ENCODE measurements at regions not wholly inside any gene's neighbourhood (a gene's known extent, or its start where the extent isn't known, plus 50 kb on each side); places are given as distances from the start of the nearest gene placed in this dataset.
"Not testable (repeated sequence)": the region's sequence is repeated elsewhere in the genome, so short reads cannot be mapped to it uniquely, and the experiment has no call there.

GRCh38 chr7:12031638-12032037, 179.5 kb upstream of the TMEM106B start:
- H3K4me1 ChIP-seq (ENCODE audit: insufficient read depth): no peaks in the 10 kb centered on the region
- no peaks in the 10 kb centered on the region for H3K27me3 ChIP-seq
- intact Hi-C loops (cut with DNase I): no loop called here
- no peaks in the 10 kb centered on the region for H3K36me3 ChIP-seq
- no peaks in the 10 kb centered on the region for H3K9me3 ChIP-seq
- H3K4me3 ChIP-seq: no peak overlapping the region
- no peak overlapping the region for H3K27ac ChIP-seq
- DNase-seq: no peak
- no peak for TF ChIP-seq POLR2A (IDR thresholded peaks at IDR 0.05)
- TF ChIP-seq CTCF (IDR thresholded peaks at IDR 0.05): no peak
- TF ChIP-seq EP300 (IDR thresholded peaks at IDR 0.05): no peak

GRCh38 chr7:12032146-12032545, 178.9 kb upstream of the TMEM106B start:
- 30 to 47% (median 42%) methylated on average over 1 of the region's 1 CpG for WGBS, 3 donors
- DNase-seq: no peak
- no peak overlapping the region for H3K4me3 ChIP-seq
- H3K27me3 ChIP-seq: no peaks in the 10 kb centered on the region
- intact Hi-C loops (cut with DNase I): no loop called here
- H3K9me3 ChIP-seq: no peaks in the 10 kb centered on the region
- no peak overlapping the region for H3K27ac ChIP-seq
- no peaks in the 10 kb centered on the region for H3K36me3 ChIP-seq
- no peak for TF ChIP-seq POLR2A (IDR thresholded peaks at IDR 0.05)
- TF ChIP-seq EP300 (IDR thresholded peaks at IDR 0.05): no peak
- TF ChIP-seq CTCF (IDR thresholded peaks at IDR 0.05): no peak
- H3K4me1 ChIP-seq (ENCODE audit: insufficient read depth): no peaks in the 10 kb centered on the region

- H3K4me3 ChIP-seq; H3K4me1 ChIP-seq (ENCODE audit: insufficient read depth); H3K36me3 ChIP-seq; H3K27me3 ChIP-seq; intact Hi-C loops (cut with DNase I); DNase-seq; H3K9me3 ChIP-seq; H3K27ac ChIP-seq: not testable (repeated sequence)
Observed at GRCh38 chr7:12043457-12043856, 167.6 kb upstream of the TMEM106B start.

GRCh38 chr7:12052211-12052610, 158.9 kb upstream of the TMEM106B start:
- Histone ChIP-seq H3K9me3 (no peaks in the 10 kb centered on the region), H3K27ac (no peak overlapping the region), H3K36me3 (no peaks in the 10 kb centered on the region), H3K4me3 (no peak overlapping the region), H3K4me1 (ENCODE audit: insufficient read depth) (no peaks in the 10 kb centered on the region), H3K27me3 (no peaks in the 10 kb centered on the region)
- TF ChIP-seq CTCF (IDR thresholded peaks at IDR 0.05) (no peak), POLR2A (IDR thresholded peaks at IDR 0.05) (no peak), EP300 (IDR thresholded peaks at IDR 0.05) (no peak)
- WGBS, 3 donors: 92 to 93% (median 92%) methylated on average over 2 of the region's 2 CpGs
- intact Hi-C loops (cut with DNase I): no loop called here
- no peak for DNase-seq

- intact Hi-C loops (cut with DNase I): no loop called here
- no peak for DNase-seq
- Histone ChIP-seq H3K36me3 (no peaks in the 10 kb centered on the region), H3K27me3 (no peaks in the 10 kb centered on the region), H3K9me3 (no peaks in the 10 kb centered on the region), H3K27ac (no peak overlapping the region), H3K4me1 (ENCODE audit: insufficient read depth) (no peaks in the 10 kb centered on the region), H3K4me3 (no peak overlapping the region)
- no peak for TF ChIP-seq EP300 (IDR thresholded peaks at IDR 0.05)
- no peak for TF ChIP-seq CTCF (IDR thresholded peaks at IDR 0.05)
- no peak for TF ChIP-seq POLR2A (IDR thresholded peaks at IDR 0.05)
- WGBS, 3 donors: 66 to 84% (median 83%) methylated on average over 5 of the region's 5 CpGs
Observed at GRCh38 chr7:12053561-12053960, 157.5 kb upstream of the TMEM106B start.

All from ovary (tissue), 7 donors.